Activated CD8-positive, alpha-beta T cell treated with anti-CD3 and anti-CD28 coated beads for 36 hours (primary cell): ENCODE measurements at regions not wholly inside any gene's neighbourhood (a gene's known extent, or its start where the extent isn't known, plus 50 kb on each side); places are given as distances from the start of the nearest gene placed in this dataset.

Experiments
- ATAC-seq: fragments of 200-7000 bp; cut with Tn5 transposase; one replicate; pipeline ENCODE4 v1.10.0; 2021; ENCODE audit warnings: mild to moderate bottlenecking, moderate library complexity
- CTCF ChIA-PET: fragments of 350-600 bp; sonication (Branson Sonifier 250); formaldehyde crosslinking; loops from one replicate; lab custom pipeline; 2021; ENCODE audit warnings: antibody characterized with exemption; lab: Charles Lee
- POLR2A ChIA-PET: fragments of 350-600 bp; sonication (Branson Sonifier 250); formaldehyde crosslinking; loops from one replicate; lab custom pipeline; 2021; ENCODE audit warnings: antibody characterized with exemption; lab: Charles Lee
- DNase-seq: peaks from one replicate; pipeline ENCODE4 v3.0.0-alpha.2; 2020
- H3K27ac Mint-ChIP-seq: one replicate; pipeline ENCODE4 v1.8.0; 2021; ENCODE audit warnings: mild to moderate bottlenecking, mixed read lengths
- H3K27me3 Mint-ChIP-seq: one replicate; pipeline ENCODE4 v1.8.0; 2021; ENCODE audit warnings: mixed read lengths
- H3K36me3 Mint-ChIP-seq: one replicate; pipeline ENCODE4 v1.8.0; 2021; ENCODE audit warnings: low read depth, mixed read lengths
- H3K4me1 Mint-ChIP-seq: one replicate; pipeline ENCODE4 v1.8.0; 2021; ENCODE audit warnings: low read depth, mixed read lengths
- H3K4me3 Mint-ChIP-seq: one replicate; pipeline ENCODE4 v1.8.0; 2021; ENCODE audit warnings: mild to moderate bottlenecking, moderate library complexity, mixed read lengths
- H3K9me3 Mint-ChIP-seq: one replicate; pipeline ENCODE4 v1.8.0; 2021; ENCODE audit warnings: mixed read lengths
- CTCF ChIP-seq: fragments of 200-600 bp; IDR thresholded peaks from one replicate; pipeline ENCODE4 v1.8.0; 2022; ENCODE audit warnings: antibody characterized with exemption, mild to moderate bottlenecking
- intact Hi-C: fragments of 100-400 bp; cut with micrococcal nuclease; formaldehyde crosslinking; loops from one replicate; pipeline ENCODE4 v1.10.0; 2022

- no peaks in the 10 kb centered on the region for H3K9me3 Mint-ChIP-seq
- CTCF ChIA-PET = no interaction called here
Measured at GRCh38 chr16:87100306-87101058, 216.7 kb downstream of the C16orf95 start.

GRCh38 chr16:87101903-87102302 is 215.3 kb downstream of the C16orf95 start:
- Mint-ChIP-seq H3K9me3 (no peaks in the 10 kb centered on the region), H3K27ac (no peak overlapping the region), H3K27me3 (peaks cover 7% of the 10 kb centered on the region), H3K4me3 (no peak overlapping the region), H3K36me3 (no peaks in the 10 kb centered on the region), H3K4me1 (no peaks in the 10 kb centered on the region)
- ChIA-PET CTCF (no interaction called here), POLR2A (interaction anchor here (0.6 kb wide), 1 partner anchor 11 kb away, joined by 3 read pairs; no protein-coding TSS in a partner anchor)
- ATAC-seq = no peak
- no peak for TF ChIP-seq CTCF
- no peak for DNase-seq
- intact Hi-C loops = no loop called here

More at GRCh38 chr16:87100306-87101058, 216.7 kb downstream of the C16orf95 start:
- Mint-ChIP-seq H3K4me3 (no peak overlapping the region), H3K36me3 (no peaks in the 10 kb centered on the region), H3K27ac (no peak overlapping the region), H3K27me3 (peaks cover 1% of the 10 kb centered on the region), H3K4me1 (no peaks in the 10 kb centered on the region)
- POLR2A ChIA-PET = interaction anchor here (1.1 kb wide), 1 partner anchor 19 kb away, joined by 3 read pairs; no protein-coding TSS in a partner anchor
- ATAC-seq (no peak), DNase-seq (no peak)
- intact Hi-C loops = no loop called here
- TF ChIP-seq CTCF = no peak

DNA sequence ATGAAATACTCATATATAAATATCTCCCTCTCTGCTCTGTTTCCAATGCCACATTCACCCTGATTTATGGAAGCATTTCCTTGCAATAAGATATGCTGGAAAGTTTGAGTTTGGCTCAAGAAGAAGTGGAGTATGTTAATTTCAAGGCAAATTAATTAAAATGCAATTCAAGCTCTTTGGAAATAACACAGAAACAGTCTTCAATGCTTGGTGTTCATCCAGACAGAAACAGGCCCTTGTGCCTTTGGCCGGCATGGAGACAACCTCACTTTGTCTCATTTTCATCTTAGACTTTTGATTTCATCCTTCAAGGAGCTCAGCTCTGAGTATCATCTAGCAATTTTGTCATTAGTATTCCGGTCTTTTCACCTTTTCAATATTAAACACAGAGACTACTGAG is 210.0 kb downstream of the C16orf95 start:
- Mint-ChIP-seq H3K27me3 (peaks cover 11% of the 10 kb centered on the region), H3K27ac (no peak overlapping the region), H3K9me3 (no peaks in the 10 kb centered on the region), H3K4me3 (no peak overlapping the region), H3K4me1 (no peaks in the 10 kb centered on the region), H3K36me3 (no peaks in the 10 kb centered on the region)
- intact Hi-C loops = no loop called here
- DNase-seq (no peak), ATAC-seq (no peak)
- ChIA-PET CTCF (no interaction called here), POLR2A (no interaction called here)
- TF ChIP-seq CTCF = no peak

DNA sequence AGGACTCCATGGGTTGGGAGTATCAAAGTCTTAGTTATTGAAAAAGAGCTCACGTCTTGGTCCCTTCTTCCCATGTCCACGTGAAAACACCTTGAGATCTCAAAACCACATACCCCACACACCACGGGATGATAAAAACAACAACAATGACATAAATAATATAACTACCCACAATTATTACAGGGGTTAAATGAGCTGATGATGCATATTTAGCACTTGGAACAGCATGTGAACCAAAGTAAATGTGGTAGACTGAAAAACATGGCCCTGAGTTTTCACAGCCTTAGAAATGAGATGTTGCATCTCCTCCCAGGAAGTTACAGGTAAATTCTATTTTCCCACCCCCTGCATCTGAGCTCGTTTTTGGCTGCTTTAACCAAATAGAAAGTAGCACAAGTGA is 208.9 kb downstream of the C16orf95 start:
- Mint-ChIP-seq H3K36me3 (no peaks in the 10 kb centered on the region), H3K27me3 (peaks cover 11% of the 10 kb centered on the region), H3K4me3 (no peak overlapping the region), H3K27ac (no peak overlapping the region), H3K4me1 (no peaks in the 10 kb centered on the region), H3K9me3 (no peaks in the 10 kb centered on the region)
- DNase-seq (no peak), ATAC-seq (no peak)
- ChIA-PET POLR2A (interaction anchor here (1.1 kb wide), 1 partner anchor 34 kb away, joined by 3 read pairs; no protein-coding TSS in a partner anchor), CTCF (no interaction called here)
- intact Hi-C loops = no loop called here
- no peak for TF ChIP-seq CTCF

DNA sequence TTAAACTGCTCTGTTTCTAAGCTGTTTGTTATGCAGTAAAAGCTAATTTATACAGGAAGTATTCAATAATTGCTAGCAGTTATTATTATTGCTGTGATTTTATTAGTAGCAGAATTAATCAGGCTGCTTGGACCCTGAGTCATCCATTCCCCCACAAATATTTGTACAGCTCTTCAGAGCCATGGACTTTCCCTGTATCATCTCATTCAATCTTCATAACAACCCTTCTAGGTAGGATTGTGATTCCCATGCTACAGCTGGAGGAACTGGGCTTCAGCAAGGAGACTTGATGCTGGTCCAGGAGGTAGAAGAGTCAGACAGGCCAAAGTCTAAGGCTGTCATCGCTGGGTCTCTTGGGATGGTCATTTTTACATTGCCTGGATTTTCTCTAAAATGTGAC is 208.3 kb downstream of the C16orf95 start:
- TF ChIP-seq CTCF = no peak
- Mint-ChIP-seq H3K4me3 (no peak overlapping the region), H3K9me3 (no peaks in the 10 kb centered on the region), H3K4me1 (no peaks in the 10 kb centered on the region), H3K27ac (no peak overlapping the region), H3K36me3 (no peaks in the 10 kb centered on the region), H3K27me3 (peaks cover 11% of the 10 kb centered on the region)
- no peak for ATAC-seq
- intact Hi-C loops = no loop called here
- ChIA-PET POLR2A (no interaction called here), CTCF (no interaction called here)
- DNase-seq = no peak
